ENCODE measurements at regions not wholly inside any gene's neighbourhood (a gene's known extent, or its start where the extent isn't known, plus 50 kb on each side); places are given as distances from the start of the nearest gene placed in this dataset.

GRCh38 chr6:115740907-115741306 lies 319.8 kb downstream of the FRK start:
- TF ChIP-seq CTCF (conservative IDR thresholded peaks at IDR 0.05; ENCODE audit: low read depth in 2 of 2) (no peak), REST (IDR thresholded peaks at IDR 0.05; ENCODE audit: unreplicated experiment) (no peak), EZH2phosphoT487 (IDR thresholded peaks at IDR 0.05; ENCODE audit: unreplicated experiment) (no peak), ETS1 (IDR thresholded peaks at IDR 0.05) (no peak), EZH2 (IDR thresholded peaks at IDR 0.05; ENCODE audit: low read depth, unreplicated experiment) (no peak), JUNB (IDR thresholded peaks at IDR 0.05; ENCODE audit: unreplicated experiment) (no peak), POLR2AphosphoS5 (IDR thresholded peaks at IDR 0.05; ENCODE audit: low read depth) (no peak), ZNF331 (CRISPR knock-in tag; IDR thresholded peaks at IDR 0.05; ENCODE audit: low read depth) (no peak)

Data from GM23338 (cell line).